Suprapubic skin (tissue), 2 donors: ENCODE measurements at regions not wholly inside any gene's neighbourhood (a gene's known extent, or its start where the extent isn't known, plus 50 kb on each side); places are given as distances from the start of the nearest gene placed in this dataset.

Experiments
- EP300 ChIP-seq: sonication (generic); formaldehyde crosslinking; IDR thresholded peaks from one replicate; pipeline ENCODE4 v1.6.1; 2017; ENCODE audit warnings: antibody characterized with exemption
- POLR2A ChIP-seq, 2 donors: fragments of 450-650 bp; IDR thresholded peaks; one replicate each; pipeline ENCODE4 v1.6.1; 2017; ENCODE audit warnings: antibody characterized with exemption in 2 of 2, mild to moderate bottlenecking in 2 of 2, moderate library complexity in 2 of 2

DNA sequence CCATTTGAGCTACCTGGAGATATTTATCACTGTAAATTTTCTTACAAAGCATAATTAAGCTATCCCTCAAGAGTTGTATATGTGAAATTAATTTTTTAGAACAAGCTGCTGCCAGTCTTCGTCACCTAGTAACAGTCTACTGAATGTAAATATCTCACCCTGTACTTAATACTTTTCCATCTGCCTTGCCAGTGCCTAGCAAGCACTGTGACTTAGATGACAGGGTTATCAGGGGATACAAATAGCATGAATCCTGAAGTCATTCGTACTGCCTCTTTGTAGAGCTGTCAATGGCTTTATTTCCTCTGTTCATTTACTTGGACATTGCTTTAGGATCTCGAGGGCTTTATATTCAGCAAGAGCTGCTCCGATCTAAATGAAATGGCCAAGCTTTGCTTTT is 763.6 kb downstream of the ADCYAP1 start:
- TF ChIP-seq POLR2A (IDR thresholded peaks at IDR 0.05), result no peak
- TF ChIP-seq EP300, result no peak
